ENCODE measurements at regions not wholly inside any gene's neighbourhood (a gene's known extent, or its start where the extent isn't known, plus 50 kb on each side); places are given as distances from the start of the nearest gene placed in this dataset.

GRCh38 chr4:126375462-126376054, 1060.8 kb downstream of the FAT4 start:
- TF ChIP-seq CTCF (IDR thresholded peaks at IDR 0.05; ENCODE audit: insufficient read depth, low read depth, low read length) (no peak), EZH2 (IDR thresholded peaks at IDR 0.05; ENCODE audit: insufficient read depth, low read length) (no peak)
